ENCODE measurements at regions not wholly inside any gene's neighbourhood (a gene's known extent, or its start where the extent isn't known, plus 50 kb on each side); places are given as distances from the start of the nearest gene placed in this dataset.
A peak's percentile ranks its signal among the peaks of the same experiment; 100 is the strongest.

- DNase-seq (ENCODE audit: low read depth) = no peak
- H2AFZ ChIP-seq (ENCODE audit: low read depth, low read length) = no peak overlapping the region
- H3K27ac ChIP-seq (ENCODE audit: low read depth, low read length) = no peak overlapping the region
Measured at GRCh38 chr13:50711131-50711815, 132.2 kb downstream of the DLEU7 start.

DNA sequence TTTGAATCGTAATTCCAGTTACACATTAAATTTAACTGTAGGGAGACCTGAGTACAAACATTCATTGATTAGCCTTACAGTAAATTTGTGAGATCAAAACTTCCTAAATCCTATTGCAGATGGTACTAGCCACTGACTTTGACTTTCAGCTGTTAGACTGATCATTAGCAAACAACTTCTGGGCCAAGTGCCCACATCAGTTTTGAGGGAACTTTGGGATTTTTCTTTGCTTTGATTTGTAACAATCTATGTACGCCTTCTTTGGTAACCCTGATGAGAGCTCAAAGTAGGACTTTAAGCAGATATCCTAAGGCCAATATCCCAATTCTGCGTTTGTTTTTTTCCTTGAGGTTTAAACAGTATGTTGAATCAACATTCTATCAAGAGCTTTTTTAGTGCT is 131.5 kb downstream of the DLEU7 start:
- TF ChIP-seq, protein P1, sequence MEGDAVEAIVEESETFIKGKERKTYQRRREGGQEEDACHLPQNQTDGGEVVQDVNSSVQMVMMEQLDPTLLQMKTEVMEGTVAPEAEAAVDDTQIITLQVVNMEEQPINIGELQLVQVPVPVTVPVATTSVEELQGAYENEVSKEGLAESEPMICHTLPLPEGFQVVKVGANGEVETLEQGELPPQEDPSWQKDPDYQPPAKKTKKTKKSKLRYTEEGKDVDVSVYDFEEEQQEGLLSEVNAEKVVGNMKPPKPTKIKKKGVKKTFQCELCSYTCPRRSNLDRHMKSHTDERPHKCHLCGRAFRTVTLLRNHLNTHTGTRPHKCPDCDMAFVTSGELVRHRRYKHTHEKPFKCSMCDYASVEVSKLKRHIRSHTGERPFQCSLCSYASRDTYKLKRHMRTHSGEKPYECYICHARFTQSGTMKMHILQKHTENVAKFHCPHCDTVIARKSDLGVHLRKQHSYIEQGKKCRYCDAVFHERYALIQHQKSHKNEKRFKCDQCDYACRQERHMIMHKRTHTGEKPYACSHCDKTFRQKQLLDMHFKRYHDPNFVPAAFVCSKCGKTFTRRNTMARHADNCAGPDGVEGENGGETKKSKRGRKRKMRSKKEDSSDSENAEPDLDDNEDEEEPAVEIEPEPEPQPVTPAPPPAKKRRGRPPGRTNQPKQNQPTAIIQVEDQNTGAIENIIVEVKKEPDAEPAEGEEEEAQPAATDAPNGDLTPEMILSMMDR (IDR thresholded peaks at IDR 0.05; ENCODE audit: insufficient read depth, low read depth, low read length) = no peak
- TF ChIP-seq EZH2 (IDR thresholded peaks at IDR 0.05; ENCODE audit: insufficient read depth, low read length) = no peak
- no peak for FAIRE-seq

More at GRCh38 chr13:50711131-50711815, 132.2 kb downstream of the DLEU7 start:
- Mint-ChIP-seq H3K9me3 (ENCODE audit: unreplicated experiment) (no peaks in the 10 kb centered on the region), H3K4me1 (ENCODE audit: low read depth, unreplicated experiment) (peaks cover 24% of the 10 kb centered on the region), H3K27ac (ENCODE audit: unreplicated experiment) (no peak overlapping the region), H3K36me3 (ENCODE audit: low read depth, unreplicated experiment) (peaks cover 1% of the 10 kb centered on the region), H3K27me3 (ENCODE audit: low read depth, unreplicated experiment) (no peaks in the 10 kb centered on the region), H3K4me3 (ENCODE audit: unreplicated experiment) (no peak overlapping the region)
- Histone ChIP-seq H3K9me3 (ENCODE audit: insufficient read depth, low read depth, low read length) (no peaks in the 10 kb centered on the region), H3K4me2 (ENCODE audit: low read length) (no peak overlapping the region), H3K4me1 (ENCODE audit: insufficient read depth, low read length) (no peaks in the 10 kb centered on the region), H3K9ac (ENCODE audit: low read length) (no peak overlapping the region), H3K27me3 (ENCODE audit: insufficient read depth, low read length) (no peaks in the 10 kb centered on the region), H3K4me3 (ENCODE audit: insufficient read depth, low read depth, low read length) (no peak overlapping the region), H3K36me3 (ENCODE audit: insufficient read depth, low read length) (no peaks in the 10 kb centered on the region), H3K79me2 (ENCODE audit: insufficient read depth, low read length) (no peaks in the 10 kb centered on the region), H4K20me1 (ENCODE audit: insufficient read depth, low read length) (no peaks in the 10 kb centered on the region)
- no peak for FAIRE-seq
- TF ChIP-seq EZH2 (IDR thresholded peaks at IDR 0.05; ENCODE audit: insufficient read depth, low read length) = no peak
- TF ChIP-seq, protein P1 (IDR thresholded peaks at IDR 0.05; ENCODE audit: insufficient read depth, low read depth, low read length) = no peak

GRCh38 chr13:50712456-50712855 is 131.0 kb downstream of the DLEU7 start:
- no peaks in the 10 kb centered on the region for H3K27me3 ChIP-seq (ENCODE audit: insufficient read depth, low read length)
- no peak overlapping the region for H3K4me2 ChIP-seq (ENCODE audit: low read length)
- no peaks in the 10 kb centered on the region for H3K9me3 Mint-ChIP-seq (ENCODE audit: unreplicated experiment)
- H4K20me1 ChIP-seq (ENCODE audit: insufficient read depth, low read length) = no peaks in the 10 kb centered on the region
- no peaks in the 10 kb centered on the region for H3K79me2 ChIP-seq (ENCODE audit: insufficient read depth, low read length)
- H3K27ac Mint-ChIP-seq (ENCODE audit: unreplicated experiment) = peak overlapping the region; percentile 13
- no peak for FAIRE-seq
- no peaks in the 10 kb centered on the region for H3K4me1 ChIP-seq (ENCODE audit: insufficient read depth, low read length)
- H3K4me3 ChIP-seq (ENCODE audit: insufficient read depth, low read depth, low read length) = no peak overlapping the region
- H3K36me3 Mint-ChIP-seq (ENCODE audit: low read depth, unreplicated experiment) = peaks cover 1% of the 10 kb centered on the region
- no peak overlapping the region for H3K27ac ChIP-seq (ENCODE audit: low read depth, low read length)
- no peak overlapping the region for H3K9ac ChIP-seq (ENCODE audit: low read length)
- H2AFZ ChIP-seq (ENCODE audit: low read depth, low read length) = no peak overlapping the region
- H3K27me3 Mint-ChIP-seq (ENCODE audit: low read depth, unreplicated experiment) = no peaks in the 10 kb centered on the region
- H3K4me1 Mint-ChIP-seq (ENCODE audit: low read depth, unreplicated experiment) = peaks cover 24% of the 10 kb centered on the region
- H3K9me3 ChIP-seq (ENCODE audit: insufficient read depth, low read depth, low read length) = no peaks in the 10 kb centered on the region
- TF ChIP-seq, protein P1 (IDR thresholded peaks at IDR 0.05; ENCODE audit: insufficient read depth, low read depth, low read length) = no peak
- no peak for TF ChIP-seq EZH2 (IDR thresholded peaks at IDR 0.05; ENCODE audit: insufficient read depth, low read length)
- H3K36me3 ChIP-seq (ENCODE audit: insufficient read depth, low read length) = no peaks in the 10 kb centered on the region
- no peak overlapping the region for H3K4me3 Mint-ChIP-seq (ENCODE audit: unreplicated experiment)
- DNase-seq (ENCODE audit: low read depth) = no peak

More for the DNA sequence above, 131.5 kb downstream of the DLEU7 start:
- Histone ChIP-seq H4K20me1 (ENCODE audit: insufficient read depth, low read length) (no peaks in the 10 kb centered on the region), H3K36me3 (ENCODE audit: insufficient read depth, low read length) (no peaks in the 10 kb centered on the region), H3K4me2 (ENCODE audit: low read length) (no peak overlapping the region), H3K9me3 (ENCODE audit: insufficient read depth, low read depth, low read length) (no peaks in the 10 kb centered on the region), H3K27me3 (ENCODE audit: insufficient read depth, low read length) (no peaks in the 10 kb centered on the region), H3K79me2 (ENCODE audit: insufficient read depth, low read length) (no peaks in the 10 kb centered on the region), H3K9ac (ENCODE audit: low read length) (no peak overlapping the region), H3K4me3 (ENCODE audit: insufficient read depth, low read depth, low read length) (no peak overlapping the region), H2AFZ (ENCODE audit: low read depth, low read length) (no peak overlapping the region), H3K4me1 (ENCODE audit: insufficient read depth, low read length) (no peaks in the 10 kb centered on the region), H3K27ac (ENCODE audit: low read depth, low read length) (no peak overlapping the region)
- Mint-ChIP-seq H3K4me3 (ENCODE audit: unreplicated experiment) (no peak overlapping the region), H3K27me3 (ENCODE audit: low read depth, unreplicated experiment) (no peaks in the 10 kb centered on the region), H3K36me3 (ENCODE audit: low read depth, unreplicated experiment) (peaks cover 1% of the 10 kb centered on the region), H3K27ac (ENCODE audit: unreplicated experiment) (no peak overlapping the region), H3K9me3 (ENCODE audit: unreplicated experiment) (no peaks in the 10 kb centered on the region), H3K4me1 (ENCODE audit: low read depth, unreplicated experiment) (peaks cover 24% of the 10 kb centered on the region)
- DNase-seq (ENCODE audit: low read depth) = no peak

Measured in astrocyte (in vitro differentiated cells and primary cell).